SK-N-SH treated with all-trans-retinoic acid at 6 μM for 48 hours (cell line): ENCODE measurements at regions not wholly inside any gene's neighbourhood (a gene's known extent, or its start where the extent isn't known, plus 50 kb on each side); places are given as distances from the start of the nearest gene placed in this dataset.

Experiments used
- ATAC-seq: fragments of 200-7000 bp; cut with Tn5 transposase; 3 replicates; pipeline ENCODE4 v1.9.1; 2020; ENCODE audit warnings: mild to moderate bottlenecking, moderate library complexity
- BACH2 ChIP-seq: fragments of 250-450 bp; sonication (Bioruptor Pico); IDR thresholded peaks from 2 replicates; pipeline ENCODE4 v1.9.0; 2021; ENCODE audit warnings: mild to moderate bottlenecking, borderline replicate concordance
- ESRRG ChIP-seq: fragments of 250-450 bp; sonication (Bioruptor Pico); IDR thresholded peaks from 2 replicates; pipeline ENCODE4 v1.6.1; 2021; ENCODE audit warnings: mild to moderate bottlenecking
- GLIS3 ChIP-seq: fragments of 250-450 bp; sonication (Bioruptor Pico); IDR thresholded peaks from 2 replicates; pipeline ENCODE4 v1.5.0; 2020; ENCODE audit warnings: mild to moderate bottlenecking, moderate library complexity
- OSR1 ChIP-seq: fragments of 250-450 bp; sonication (Bioruptor Pico); IDR thresholded peaks from 2 replicates; pipeline ENCODE4 v1.8.0; 2022; ENCODE audit warnings: moderate library complexity, mild to moderate bottlenecking, inconsistent platforms
- PPARA ChIP-seq: fragments of 250-450 bp; sonication (Bioruptor Pico); IDR thresholded peaks from 2 replicates; pipeline ENCODE4 v1.5.0; 2020; ENCODE audit warnings: mild to moderate bottlenecking, borderline replicate concordance
- SNAI2 ChIP-seq: fragments of 250-450 bp; sonication (Bioruptor Pico); IDR thresholded peaks from 2 replicates; pipeline ENCODE4 v1.5.0; 2020; ENCODE audit warnings: mild to moderate bottlenecking, moderate library complexity
- TCF4 ChIP-seq: fragments of 250-450 bp; sonication (Bioruptor Pico); IDR thresholded peaks from 2 replicates; pipeline ENCODE4 v1.8.0; 2021; ENCODE audit warnings: mild to moderate bottlenecking, moderate library complexity, borderline replicate concordance
- TOX ChIP-seq: fragments of 250-450 bp; sonication (Bioruptor Pico); IDR thresholded peaks from 2 replicates; pipeline ENCODE4 v1.8.0; 2021; ENCODE audit warnings: mild to moderate bottlenecking, moderate library complexity, borderline replicate concordance
- ZC3H10 ChIP-seq: fragments of 250-450 bp; sonication (Bioruptor Pico); IDR thresholded peaks from 2 replicates; pipeline ENCODE4 v1.5.1; 2021; ENCODE audit warnings: mild to moderate bottlenecking, moderate library complexity
- ZFP30 ChIP-seq: fragments of 450-650 bp; formaldehyde crosslinking; IDR thresholded peaks from 2 replicates; pipeline ENCODE4 v1.5.0; 2022; ENCODE audit warnings: mild to moderate bottlenecking, moderate library complexity
- ZNF565 ChIP-seq: fragments of 450-650 bp; formaldehyde crosslinking; conservative IDR thresholded peaks from 2 replicates; pipeline ENCODE4 v1.5.0; 2020; ENCODE audit warnings: low read depth, mild to moderate bottlenecking, moderate library complexity
- TF ChIP-seq, protein P1 (sequence below): fragments of 250-450 bp; sonication (Bioruptor Pico); IDR thresholded peaks from 2 replicates; pipeline ENCODE4 v1.8.0; 2021; ENCODE audit warnings: low read depth, mild to moderate bottlenecking, moderate library complexity, borderline replicate concordance
- TF ChIP-seq, protein P2 (sequence below): fragments of 250-450 bp; sonication (Bioruptor Pico); IDR thresholded peaks from 2 replicates; pipeline ENCODE4 v1.5.1; 2021; ENCODE audit warnings: mild to moderate bottlenecking, moderate library complexity
- TF ChIP-seq, protein P3 (sequence below): fragments of 250-450 bp; sonication (Bioruptor Pico); IDR thresholded peaks from 2 replicates; pipeline ENCODE4 v1.8.0; 2020; ENCODE audit warnings: mild to moderate bottlenecking, moderate library complexity, borderline replicate concordance
- TF ChIP-seq, protein P4 (sequence below): fragments of 250-450 bp; sonication (Bioruptor Pico); IDR thresholded peaks from 2 replicates; pipeline ENCODE4 v1.5.0; 2020; ENCODE audit warnings: mild to moderate bottlenecking, moderate library complexity

DNA sequence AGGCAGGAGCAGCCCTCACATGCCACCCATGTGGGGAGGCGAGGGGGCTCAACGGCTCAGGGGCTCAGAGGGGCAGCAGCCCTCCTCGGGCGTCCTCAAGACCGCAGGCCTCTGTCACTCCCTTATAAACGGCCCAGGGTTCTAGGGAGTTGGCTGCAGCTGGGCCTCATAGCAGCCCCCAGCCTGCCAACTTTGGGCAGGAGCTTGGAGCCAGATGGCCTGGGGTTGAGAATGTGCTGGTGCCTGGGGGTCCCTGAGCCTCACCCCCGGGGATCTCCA is 51.0 kb upstream of the RNU6ATAC start (continued):
- TF ChIP-seq, protein P1, sequence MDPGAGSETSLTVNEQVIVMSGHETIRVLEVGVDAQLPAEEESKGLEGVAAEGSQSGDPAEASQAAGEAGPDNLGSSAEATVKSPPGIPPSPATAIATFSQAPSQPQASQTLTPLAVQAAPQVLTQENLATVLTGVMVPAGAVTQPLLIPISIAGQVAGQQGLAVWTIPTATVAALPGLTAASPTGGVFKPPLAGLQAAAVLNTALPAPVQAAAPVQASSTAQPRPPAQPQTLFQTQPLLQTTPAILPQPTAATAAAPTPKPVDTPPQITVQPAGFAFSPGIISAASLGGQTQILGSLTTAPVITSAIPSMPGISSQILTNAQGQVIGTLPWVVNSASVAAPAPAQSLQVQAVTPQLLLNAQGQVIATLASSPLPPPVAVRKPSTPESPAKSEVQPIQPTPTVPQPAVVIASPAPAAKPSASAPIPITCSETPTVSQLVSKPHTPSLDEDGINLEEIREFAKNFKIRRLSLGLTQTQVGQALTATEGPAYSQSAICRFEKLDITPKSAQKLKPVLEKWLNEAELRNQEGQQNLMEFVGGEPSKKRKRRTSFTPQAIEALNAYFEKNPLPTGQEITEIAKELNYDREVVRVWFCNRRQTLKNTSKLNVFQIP (CRISPR knock-in tag) = no peak
- TF ChIP-seq PPARA (no peak), ZC3H10 (CRISPR knock-in tag) (no peak), OSR1 (no peak)

DNA sequence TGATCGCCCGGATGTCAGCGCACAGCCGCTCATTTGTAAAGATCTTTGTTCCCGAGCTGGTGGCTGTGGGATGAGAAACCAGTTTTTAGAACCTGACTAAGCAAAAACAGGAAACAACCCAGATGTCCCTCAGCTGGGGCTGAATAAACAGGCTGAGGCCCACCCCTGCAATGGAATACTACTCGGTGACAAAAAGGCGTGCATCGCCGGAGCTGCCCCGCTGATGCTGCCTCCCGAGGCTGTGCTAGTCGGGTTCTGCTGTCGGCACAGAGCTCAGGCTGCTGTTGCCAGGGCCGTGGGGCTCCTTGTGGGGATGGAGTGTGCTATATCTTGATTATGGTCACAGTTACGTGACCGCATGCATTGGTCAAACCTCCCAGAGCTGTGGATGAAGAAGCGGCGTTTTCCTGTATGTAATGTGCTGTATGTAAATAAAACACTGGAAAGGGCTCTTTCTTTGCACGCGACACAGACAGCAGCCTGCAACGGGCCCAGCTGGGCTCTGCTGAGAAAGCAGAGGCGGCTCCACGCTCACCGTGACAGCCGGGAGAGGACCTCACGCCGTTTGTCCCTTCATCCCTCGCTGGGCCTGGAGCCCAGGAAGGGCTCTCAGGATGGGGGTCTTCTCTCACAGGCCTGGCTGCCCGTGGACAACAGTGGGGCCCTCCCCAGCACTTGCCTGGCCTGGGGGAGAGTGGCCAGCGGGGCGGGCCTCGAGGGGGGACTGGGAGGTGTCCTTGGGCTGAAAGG is 51.5 kb upstream of the RNU6ATAC start:
- no peak for ATAC-seq
- TF ChIP-seq, protein P2, sequence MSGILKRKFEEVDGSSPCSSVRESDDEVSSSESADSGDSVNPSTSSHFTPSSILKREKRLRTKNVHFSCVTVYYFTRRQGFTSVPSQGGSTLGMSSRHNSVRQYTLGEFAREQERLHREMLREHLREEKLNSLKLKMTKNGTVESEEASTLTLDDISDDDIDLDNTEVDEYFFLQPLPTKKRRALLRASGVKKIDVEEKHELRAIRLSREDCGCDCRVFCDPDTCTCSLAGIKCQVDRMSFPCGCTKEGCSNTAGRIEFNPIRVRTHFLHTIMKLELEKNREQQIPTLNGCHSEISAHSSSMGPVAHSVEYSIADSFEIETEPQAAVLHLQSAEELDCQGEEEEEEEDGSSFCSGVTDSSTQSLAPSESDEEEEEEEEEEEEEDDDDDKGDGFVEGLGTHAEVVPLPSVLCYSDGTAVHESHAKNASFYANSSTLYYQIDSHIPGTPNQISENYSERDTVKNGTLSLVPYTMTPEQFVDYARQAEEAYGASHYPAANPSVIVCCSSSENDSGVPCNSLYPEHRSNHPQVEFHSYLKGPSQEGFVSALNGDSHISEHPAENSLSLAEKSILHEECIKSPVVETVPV = no peak
- TF ChIP-seq ZFP30 (CRISPR knock-in tag) (no peak), SNAI2 (CRISPR knock-in tag) (no peak)
- TF ChIP-seq, all 23 proteins: peak for 0

DNA sequence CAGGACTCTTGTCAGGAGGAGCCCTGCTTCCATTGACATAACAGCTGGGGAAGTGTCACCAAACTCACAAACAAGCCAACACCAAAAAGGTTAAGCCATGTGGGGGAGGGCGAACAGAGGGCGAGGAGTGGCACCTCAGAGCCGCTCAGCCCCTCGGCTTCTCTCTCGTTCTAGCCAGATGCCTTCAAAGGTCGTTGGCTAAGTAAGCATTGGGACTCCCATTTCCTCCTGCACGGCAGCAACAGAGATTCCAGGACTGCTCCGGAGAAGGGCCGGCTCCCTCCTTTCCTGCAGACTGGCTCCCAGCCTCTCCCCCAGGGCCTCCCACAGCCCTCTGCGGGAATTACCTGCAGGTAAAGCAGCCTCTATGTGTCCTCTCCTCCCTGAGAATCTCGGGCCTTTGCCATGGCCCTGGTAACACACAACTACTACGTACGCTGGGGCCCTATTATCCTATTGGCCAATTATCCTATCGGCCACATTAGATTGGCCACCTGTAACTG is 52.1 kb upstream of the RNU6ATAC start:
- ATAC-seq = no peak

DNA sequence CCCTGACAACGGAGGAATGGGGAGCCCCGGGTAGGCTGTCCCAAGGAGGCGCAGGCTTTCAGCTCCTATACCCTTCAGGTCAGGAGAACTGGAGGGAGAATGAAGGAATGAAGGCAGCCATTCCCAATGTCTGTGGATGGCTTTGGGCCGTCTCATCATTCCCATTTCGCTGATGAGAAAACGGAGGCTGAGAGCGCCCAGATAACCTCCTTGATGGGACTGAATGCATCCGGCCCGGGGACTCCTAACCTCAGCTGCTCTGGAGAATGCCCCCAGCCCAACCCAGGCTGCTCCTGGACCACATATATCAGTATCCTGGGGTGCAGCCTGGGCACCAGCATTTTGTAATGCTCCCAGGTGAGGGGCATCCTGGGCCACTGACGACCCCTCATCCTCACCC is 52.6 kb upstream of the RNU6ATAC start:
- no peak for ATAC-seq
- TF ChIP-seq, protein P3, sequence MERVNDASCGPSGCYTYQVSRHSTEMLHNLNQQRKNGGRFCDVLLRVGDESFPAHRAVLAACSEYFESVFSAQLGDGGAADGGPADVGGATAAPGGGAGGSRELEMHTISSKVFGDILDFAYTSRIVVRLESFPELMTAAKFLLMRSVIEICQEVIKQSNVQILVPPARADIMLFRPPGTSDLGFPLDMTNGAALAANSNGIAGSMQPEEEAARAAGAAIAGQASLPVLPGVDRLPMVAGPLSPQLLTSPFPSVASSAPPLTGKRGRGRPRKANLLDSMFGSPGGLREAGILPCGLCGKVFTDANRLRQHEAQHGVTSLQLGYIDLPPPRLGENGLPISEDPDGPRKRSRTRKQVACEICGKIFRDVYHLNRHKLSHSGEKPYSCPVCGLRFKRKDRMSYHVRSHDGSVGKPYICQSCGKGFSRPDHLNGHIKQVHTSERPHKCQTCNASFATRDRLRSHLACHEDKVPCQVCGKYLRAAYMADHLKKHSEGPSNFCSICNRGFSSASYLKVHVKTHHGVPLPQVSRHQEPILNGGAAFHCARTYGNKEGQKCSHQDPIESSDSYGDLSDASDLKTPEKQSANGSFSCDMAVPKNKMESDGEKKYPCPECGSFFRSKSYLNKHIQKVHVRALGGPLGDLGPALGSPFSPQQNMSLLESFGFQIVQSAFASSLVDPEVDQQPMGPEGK (CRISPR knock-in tag) = no peak
- no peak for TF ChIP-seq ZNF565 (CRISPR knock-in tag)
- TF ChIP-seq, protein P1 (CRISPR knock-in tag) = no peak
- TF ChIP-seq, protein P4, sequence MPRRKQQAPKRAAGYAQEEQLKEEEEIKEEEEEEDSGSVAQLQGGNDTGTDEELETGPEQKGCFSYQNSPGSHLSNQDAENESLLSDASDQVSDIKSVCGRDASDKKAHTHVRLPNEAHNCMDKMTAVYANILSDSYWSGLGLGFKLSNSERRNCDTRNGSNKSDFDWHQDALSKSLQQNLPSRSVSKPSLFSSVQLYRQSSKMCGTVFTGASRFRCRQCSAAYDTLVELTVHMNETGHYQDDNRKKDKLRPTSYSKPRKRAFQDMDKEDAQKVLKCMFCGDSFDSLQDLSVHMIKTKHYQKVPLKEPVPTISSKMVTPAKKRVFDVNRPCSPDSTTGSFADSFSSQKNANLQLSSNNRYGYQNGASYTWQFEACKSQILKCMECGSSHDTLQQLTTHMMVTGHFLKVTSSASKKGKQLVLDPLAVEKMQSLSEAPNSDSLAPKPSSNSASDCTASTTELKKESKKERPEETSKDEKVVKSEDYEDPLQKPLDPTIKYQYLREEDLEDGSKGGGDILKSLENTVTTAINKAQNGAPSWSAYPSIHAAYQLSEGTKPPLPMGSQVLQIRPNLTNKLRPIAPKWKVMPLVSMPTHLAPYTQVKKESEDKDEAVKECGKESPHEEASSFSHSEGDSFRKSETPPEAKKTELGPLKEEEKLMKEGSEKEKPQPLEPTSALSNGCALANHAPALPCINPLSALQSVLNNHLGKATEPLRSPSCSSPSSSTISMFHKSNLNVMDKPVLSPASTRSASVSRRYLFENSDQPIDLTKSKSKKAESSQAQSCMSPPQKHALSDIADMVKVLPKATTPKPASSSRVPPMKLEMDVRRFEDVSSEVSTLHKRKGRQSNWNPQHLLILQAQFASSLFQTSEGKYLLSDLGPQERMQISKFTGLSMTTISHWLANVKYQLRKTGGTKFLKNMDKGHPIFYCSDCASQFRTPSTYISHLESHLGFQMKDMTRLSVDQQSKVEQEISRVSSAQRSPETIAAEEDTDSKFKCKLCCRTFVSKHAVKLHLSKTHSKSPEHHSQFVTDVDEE = no peak
- TF ChIP-seq GLIS3 (CRISPR knock-in tag) = no peak
- no peak for TF ChIP-seq TOX (CRISPR knock-in tag)
- no peak for TF ChIP-seq TCF4
- TF ChIP-seq BACH2 = no peak

More for the DNA sequence above, 52.1 kb upstream of the RNU6ATAC start:
- TF ChIP-seq ESRRG (CRISPR knock-in tag) = no peak
- TF ChIP-seq, protein P1 (CRISPR knock-in tag) = no peak
